ENCODE measurements at regions not wholly inside any gene's neighbourhood (a gene's known extent, or its start where the extent isn't known, plus 50 kb on each side); places are given as distances from the start of the nearest gene placed in this dataset.

- TF ChIP-seq CTCF (IDR thresholded peaks at IDR 0.05) (no peak), EZH2phosphoT487 (IDR thresholded peaks at IDR 0.05; ENCODE audit: borderline replicate concordance, low read depth) (no peak), POLR2AphosphoS5 (IDR thresholded peaks at IDR 0.05; ENCODE audit: low read depth, low read length) (no peak), EP300 (IDR thresholded peaks at IDR 0.05; ENCODE audit: borderline replicate concordance in 1 of 2, low read depth in 1 of 2, low read length in 1 of 2) (no peak), TCF12 (IDR thresholded peaks at IDR 0.05) (no peak), FOSL2 (IDR thresholded peaks at IDR 0.05; ENCODE audit: borderline replicate concordance, low read depth) (no peak), SIN3A (IDR thresholded peaks at IDR 0.05; ENCODE audit: borderline replicate concordance, low read depth, low read length) (no peak), REST (IDR thresholded peaks at IDR 0.05; ENCODE audit: low read depth, low read length) (no peak), YY1 (IDR thresholded peaks at IDR 0.05; ENCODE audit: low read depth) (no peak), USF2 (IDR thresholded peaks at IDR 0.05; ENCODE audit: borderline replicate concordance, low read depth, low read length) (no peak), RFX5 (IDR thresholded peaks at IDR 0.05; ENCODE audit: low read length) (no peak), MAX (IDR thresholded peaks at IDR 0.05; ENCODE audit: low read depth) (no peak), TAF1 (IDR thresholded peaks at IDR 0.05; ENCODE audit: borderline replicate concordance, low read depth, low read length) (no peak), GABPA (IDR thresholded peaks at IDR 0.05; ENCODE audit: low read depth) (no peak)
Measured at GRCh38 chr6:62974452-62974851, 236.8 kb upstream of the FKBP1C start.

Data from SK-N-SH (cell line).